Ectodermal cell (in vitro differentiated cells): ENCODE measurements at regions not wholly inside any gene's neighbourhood (a gene's known extent, or its start where the extent isn't known, plus 50 kb on each side); places are given as distances from the start of the nearest gene placed in this dataset.

Experiments used
- H3K27ac ChIP-seq: 2 replicates; pipeline ENCODE4 v1.7.0; 2013; ENCODE audit warnings: mild to moderate bottlenecking, low read depth, low read length; ENCODE audit not compliant: insufficient read depth, poor library complexity, severe bottlenecking
- H3K27me3 ChIP-seq: 2 replicates; pipeline ENCODE4 v1.7.0; 2013; ENCODE audit warnings: mild to moderate bottlenecking, low read length; ENCODE audit not compliant: insufficient read depth, control insufficient read depth, poor library complexity, severe bottlenecking
- H3K36me3 ChIP-seq: one replicate; pipeline ENCODE4 v1.7.0; 2013; ENCODE audit warnings: low read length; ENCODE audit not compliant: control insufficient read depth, insufficient read depth
- H3K4me1 ChIP-seq: one replicate; pipeline ENCODE4 v1.7.0; 2013; ENCODE audit warnings: low read length; ENCODE audit not compliant: control insufficient read depth, insufficient read depth
- H3K4me3 ChIP-seq: 2 replicates; pipeline ENCODE4 v1.7.0; 2013; ENCODE audit warnings: low read depth, low read length, control low read depth; ENCODE audit not compliant: insufficient read depth
- H3K9me3 ChIP-seq: 2 replicates; pipeline ENCODE4 v1.7.0; 2013; ENCODE audit warnings: mild to moderate bottlenecking, low read length, moderate library complexity; ENCODE audit not compliant: control insufficient read depth
- WGBS, 2 experiments: methylation state at CpG; one replicate each; pipeline ENCODE4 v1.1.7; 2013; ENCODE audit warnings: missing lambda C conversion rate in 2 of 2; 5-methylcytosine and 5-hydroxymethylcytosine counted together

DNA sequence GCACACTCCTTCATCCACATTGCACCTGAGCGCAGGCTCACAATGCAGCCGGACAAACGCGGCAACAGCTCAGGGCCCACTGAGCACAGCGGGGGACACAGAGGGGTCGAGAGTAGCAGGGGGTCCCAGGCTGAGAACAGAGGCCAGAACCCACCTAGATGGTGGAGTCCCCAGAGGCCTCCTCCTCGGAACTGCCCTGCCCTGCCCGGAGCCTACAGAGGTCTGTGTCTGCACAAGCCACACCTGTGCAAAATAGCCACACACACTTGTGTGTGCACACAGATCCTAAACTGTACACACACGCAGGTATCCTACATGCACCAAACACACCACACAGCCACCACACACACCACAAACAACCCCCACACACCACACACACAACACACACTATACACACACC is 72.8 kb downstream of the TMEM18 start:
- no peaks in the 10 kb centered on the region for H3K27me3 ChIP-seq
- no peaks in the 10 kb centered on the region for H3K4me1 ChIP-seq
- no peak overlapping the region for H3K27ac ChIP-seq
- H3K4me3 ChIP-seq, result no peak overlapping the region
- 88 to 91% methylated on average over 9 of the region's 9 CpGs for WGBS, 2 experiments
- H3K9me3 ChIP-seq, result no peaks in the 10 kb centered on the region
- H3K36me3 ChIP-seq, result no peaks in the 10 kb centered on the region

DNA sequence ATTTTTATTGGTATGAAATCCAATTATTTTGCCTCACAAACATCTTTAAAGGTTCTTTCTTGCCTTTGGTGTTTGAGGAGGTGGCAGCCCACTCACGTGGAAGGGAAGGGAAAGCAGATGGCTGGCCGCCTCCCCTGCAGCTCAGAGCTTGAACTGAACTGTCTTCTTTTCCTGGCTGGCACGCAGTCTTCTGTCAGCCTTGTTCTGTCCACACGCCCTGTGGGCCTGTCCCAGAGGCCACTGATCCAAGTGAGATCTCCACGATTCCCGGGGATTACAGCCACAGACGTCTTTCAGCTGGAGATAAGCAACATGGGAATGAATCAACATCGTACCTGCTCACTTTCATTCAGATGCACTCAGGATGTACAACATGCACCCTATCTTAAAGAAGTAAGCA is 73.3 kb downstream of the TMEM18 start:
- H3K36me3 ChIP-seq, result no peaks in the 10 kb centered on the region
- WGBS, 2 experiments, result 89 to 91% methylated on average over 8 of the region's 8 CpGs

DNA sequence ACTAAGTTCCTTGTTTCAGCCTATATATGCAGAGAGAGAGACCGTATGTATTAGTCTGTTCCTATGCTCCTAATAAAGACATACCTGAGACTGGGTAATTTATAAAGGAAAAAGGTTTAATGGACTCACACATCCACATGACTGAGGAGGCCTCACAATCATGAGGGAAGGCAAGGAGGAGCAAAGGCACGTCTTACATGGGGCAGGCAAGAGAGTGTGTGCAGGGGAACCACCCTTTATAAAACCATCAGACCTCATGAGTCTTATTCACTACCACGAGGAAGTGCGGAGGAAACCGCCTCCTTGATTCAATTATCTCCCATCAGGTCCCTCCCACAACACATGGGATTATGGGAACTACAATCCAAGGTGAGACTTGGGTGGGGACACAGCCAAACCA is 73.8 kb downstream of the TMEM18 start:
- Histone ChIP-seq H3K4me1 (no peaks in the 10 kb centered on the region), H3K4me3 (no peak overlapping the region), H3K9me3 (no peaks in the 10 kb centered on the region), H3K36me3 (no peaks in the 10 kb centered on the region), H3K27ac (no peak overlapping the region), H3K27me3 (no peaks in the 10 kb centered on the region)
- WGBS, 2 experiments, result 84 to 95% methylated on average over 4 to 5 of the region's 5 CpGs

More for the DNA sequence above, 73.3 kb downstream of the TMEM18 start:
- Histone ChIP-seq H3K27me3 (no peaks in the 10 kb centered on the region), H3K27ac (no peak overlapping the region), H3K9me3 (no peaks in the 10 kb centered on the region), H3K4me3 (no peak overlapping the region), H3K4me1 (no peaks in the 10 kb centered on the region)

DNA sequence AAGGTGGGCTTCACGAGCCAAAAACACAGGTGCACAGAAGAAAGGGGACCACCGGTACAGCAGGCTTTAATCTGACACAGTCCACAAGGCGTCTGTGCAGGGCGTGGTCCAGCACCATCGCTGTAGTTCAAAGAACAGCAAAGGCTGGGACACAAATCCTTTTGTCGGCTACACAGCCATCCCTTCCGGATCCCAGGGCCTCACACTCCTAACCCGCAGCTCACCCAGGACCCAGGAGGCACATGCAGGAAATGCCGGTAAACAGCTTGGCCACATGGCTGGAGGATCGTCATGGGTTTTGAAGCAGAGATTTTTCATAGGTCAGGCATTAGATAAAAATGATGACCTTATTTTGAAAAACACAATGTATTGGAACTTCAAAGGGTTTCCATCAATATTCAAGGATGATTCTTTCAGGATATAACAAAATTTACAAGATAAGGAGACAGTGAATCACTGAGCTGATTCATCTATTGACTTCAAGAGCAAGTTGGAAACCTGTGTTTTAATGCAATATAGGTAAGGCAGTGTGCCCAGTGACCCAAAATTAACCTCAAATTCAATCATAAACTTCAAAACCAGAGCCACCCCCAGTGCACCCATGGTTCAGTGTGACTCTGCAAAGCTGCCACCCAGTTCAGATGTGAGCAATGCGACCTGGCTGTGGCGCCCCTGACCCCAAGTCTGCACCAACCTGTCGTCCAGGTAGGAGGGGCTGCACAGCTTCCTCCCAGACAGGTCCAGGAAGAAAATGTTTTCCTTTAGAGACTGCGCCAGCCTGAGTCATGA is 74.4 kb downstream of the TMEM18 start:
- Histone ChIP-seq H3K27ac (no peak overlapping the region), H3K9me3 (no peaks in the 10 kb centered on the region), H3K4me1 (no peaks in the 10 kb centered on the region), H3K4me3 (no peak overlapping the region), H3K36me3 (no peaks in the 10 kb centered on the region), H3K27me3 (no peaks in the 10 kb centered on the region)
- WGBS, 2 experiments, result 92% methylated on average over 13 of the region's 14 CpGs

DNA sequence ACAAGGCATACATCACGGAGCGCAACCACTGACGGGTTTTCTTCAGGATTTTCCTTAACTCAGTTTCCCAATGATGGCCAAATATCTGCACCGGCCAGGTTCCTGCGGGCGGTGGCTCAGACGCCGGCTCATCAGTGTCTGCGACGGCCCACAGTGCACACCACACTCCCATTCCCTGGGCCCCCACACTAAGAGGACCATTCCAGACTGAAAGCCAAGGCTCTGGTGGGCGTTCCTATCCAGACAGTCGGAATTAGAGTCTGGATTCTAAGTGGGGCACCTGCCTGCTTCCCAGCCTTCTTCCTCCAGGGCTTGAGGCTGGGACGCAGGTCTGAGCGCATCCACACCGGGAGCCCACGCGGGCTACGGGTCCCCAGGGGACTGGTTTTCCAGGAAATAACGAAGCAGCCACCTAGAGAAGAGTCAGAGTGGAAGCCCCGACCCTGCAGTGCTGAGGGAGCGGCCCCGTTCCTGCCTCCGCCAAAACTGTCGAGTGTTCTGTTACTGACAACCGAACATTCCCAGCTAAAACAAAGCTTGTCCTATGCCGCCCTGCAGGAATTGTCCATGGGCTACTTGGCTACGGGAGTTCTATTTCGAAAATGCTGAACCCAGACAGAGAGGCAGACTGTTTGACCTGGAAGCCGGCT is 75.3 kb downstream of the TMEM18 start:
- 93 to 94% methylated on average over 29 of the region's 29 CpGs for WGBS, 2 experiments
- H3K4me3 ChIP-seq, result no peak overlapping the region
- no peaks in the 10 kb centered on the region for H3K9me3 ChIP-seq
- no peaks in the 10 kb centered on the region for H3K27me3 ChIP-seq
- H3K27ac ChIP-seq, result no peak overlapping the region
- no peaks in the 10 kb centered on the region for H3K36me3 ChIP-seq
- H3K4me1 ChIP-seq, result no peaks in the 10 kb centered on the region

DNA sequence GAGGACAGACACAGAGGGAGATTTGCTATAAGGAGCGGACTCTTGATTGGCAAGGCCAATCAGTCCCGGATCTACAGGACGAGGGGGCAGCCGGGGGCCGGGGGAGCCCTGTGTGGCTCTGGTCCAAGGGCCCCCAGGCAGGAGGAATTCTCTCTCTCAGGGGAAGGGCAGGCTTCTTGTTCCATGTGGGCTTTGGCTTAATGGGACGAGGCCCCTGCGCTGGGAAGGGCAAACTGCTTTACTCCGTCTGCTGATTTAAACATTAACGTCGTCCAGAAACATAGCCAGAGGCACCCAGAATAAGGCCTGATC is 75.9 kb downstream of the TMEM18 start:
- H3K36me3 ChIP-seq, result no peaks in the 10 kb centered on the region
- no peak overlapping the region for H3K27ac ChIP-seq
- no peak overlapping the region for H3K4me3 ChIP-seq
- WGBS, 2 experiments, result 94 to 96% methylated on average over 10 of the region's 10 CpGs
- H3K27me3 ChIP-seq, result no peaks in the 10 kb centered on the region
- H3K4me1 ChIP-seq, result peaks cover 2% of the 10 kb centered on the region
- H3K9me3 ChIP-seq, result no peaks in the 10 kb centered on the region

DNA sequence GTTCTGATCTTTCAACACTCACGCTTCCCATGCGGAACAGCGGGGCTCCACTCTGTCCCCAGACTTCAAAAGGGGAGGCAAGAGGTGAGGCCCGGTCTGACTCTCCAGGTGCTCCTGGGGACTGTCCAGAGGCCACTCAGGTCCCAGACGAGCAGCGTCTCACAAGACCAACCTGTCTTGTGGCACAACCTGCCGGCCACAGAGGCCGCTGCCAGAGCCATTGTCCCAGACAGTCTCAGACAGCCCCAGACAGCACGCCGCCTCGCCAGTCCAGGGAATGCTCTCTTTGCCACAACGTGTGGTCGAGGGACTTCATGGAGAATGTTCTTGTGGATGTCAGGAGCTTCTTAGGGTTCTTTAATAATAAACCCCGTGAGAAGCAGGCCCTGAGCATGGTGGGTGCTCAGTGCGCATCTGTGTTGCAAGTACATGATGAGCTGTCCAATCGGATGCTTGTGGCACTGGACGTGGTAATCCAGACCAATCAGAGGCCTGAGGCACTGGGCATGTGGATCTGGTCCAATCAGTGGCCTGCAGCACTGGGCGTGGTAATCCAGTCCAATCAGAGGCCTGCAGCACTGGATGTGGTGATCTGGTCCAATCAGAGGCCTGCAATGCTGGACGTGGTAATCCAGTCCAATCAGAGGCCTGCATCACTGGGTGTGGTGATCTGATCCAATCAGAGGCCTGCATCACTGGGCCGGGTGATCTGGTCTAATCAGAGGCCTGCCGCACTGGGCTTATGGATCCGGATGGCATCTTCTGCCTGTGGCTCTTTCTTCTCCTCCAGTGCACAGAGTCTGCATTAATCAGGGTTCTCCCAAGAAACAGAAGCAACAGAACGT is 76.4 kb downstream of the TMEM18 start:
- no peak overlapping the region for H3K27ac ChIP-seq
- H3K4me1 ChIP-seq, result peaks cover 4% of the 10 kb centered on the region
- H3K27me3 ChIP-seq, result no peaks in the 10 kb centered on the region
- 89 to 91% methylated on average over 23 of the region's 23 CpGs for WGBS, 2 experiments
- H3K9me3 ChIP-seq, result no peaks in the 10 kb centered on the region
- no peaks in the 10 kb centered on the region for H3K36me3 ChIP-seq
- no peak overlapping the region for H3K4me3 ChIP-seq

DNA sequence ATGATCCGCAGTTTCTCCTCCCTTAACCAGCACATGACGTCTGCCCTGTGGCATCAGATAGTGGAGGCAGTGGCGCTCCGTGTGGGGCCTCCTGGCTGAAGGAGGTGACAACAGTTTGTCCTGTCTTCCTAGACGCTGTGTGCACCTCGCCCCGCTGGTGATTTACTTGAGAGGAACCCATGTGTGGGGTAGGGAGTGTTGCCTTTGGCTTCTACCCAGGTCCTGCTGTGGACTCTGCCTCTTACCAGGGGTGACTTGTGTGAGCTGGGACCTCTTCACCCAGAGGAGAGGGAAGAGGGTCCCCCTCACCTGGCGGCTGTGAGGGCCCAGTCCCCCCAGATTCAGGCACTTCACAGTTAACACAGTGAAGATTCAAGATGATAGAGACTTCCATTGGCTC is 77.6 kb downstream of the TMEM18 start:
- Histone ChIP-seq H3K9me3 (no peaks in the 10 kb centered on the region), H3K4me1 (peaks cover 4% of the 10 kb centered on the region), H3K27ac (no peak overlapping the region), H3K4me3 (no peak overlapping the region), H3K36me3 (no peaks in the 10 kb centered on the region), H3K27me3 (no peaks in the 10 kb centered on the region)
- WGBS, 2 experiments, result 90% methylated on average over 8 of the region's 8 CpGs

DNA sequence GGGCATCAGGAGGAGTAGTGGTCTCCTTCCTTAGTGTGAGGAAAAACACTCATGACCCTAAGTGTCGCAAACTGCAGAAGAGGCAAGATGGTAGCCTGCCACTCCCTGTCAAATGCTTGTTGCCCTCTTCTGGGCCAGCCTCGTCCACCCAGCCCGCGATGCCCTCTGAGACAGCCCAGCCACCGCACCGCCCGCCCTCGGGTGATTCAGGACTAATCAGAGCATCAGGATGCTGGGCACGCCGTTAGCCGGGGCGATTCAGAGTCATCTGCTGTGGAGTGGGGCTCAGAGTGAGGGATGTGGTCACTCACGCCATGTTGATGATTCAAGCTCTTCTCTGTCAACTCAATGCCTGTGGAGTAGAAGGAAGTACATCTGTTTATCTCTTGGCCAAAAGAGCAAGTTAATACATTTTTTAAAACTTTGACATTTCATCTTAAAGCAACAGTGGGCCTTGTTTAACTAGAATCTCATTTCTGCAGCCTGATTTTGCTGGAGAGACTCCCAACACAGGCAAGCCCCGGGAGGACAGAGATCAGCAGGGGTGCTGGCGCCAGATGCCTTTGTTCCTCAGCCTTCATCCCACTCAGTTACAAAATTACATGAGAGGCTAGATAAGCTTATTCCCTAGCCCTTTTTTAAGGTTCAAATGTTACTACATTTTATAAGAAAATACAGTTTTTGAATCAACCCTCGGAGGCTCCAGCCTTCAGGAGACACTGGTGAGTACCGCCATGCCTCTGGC is 79.0 kb downstream of the TMEM18 start:
- H3K4me3 ChIP-seq, result no peak overlapping the region
- no peaks in the 10 kb centered on the region for H3K36me3 ChIP-seq
- H3K27me3 ChIP-seq, result no peaks in the 10 kb centered on the region
- 93 to 94% methylated on average over 17 of the region's 17 CpGs for WGBS, 2 experiments
- no peak overlapping the region for H3K27ac ChIP-seq
- peaks cover 4% of the 10 kb centered on the region for H3K4me1 ChIP-seq
- H3K9me3 ChIP-seq, result no peaks in the 10 kb centered on the region
